HepG2 (cell line): ENCODE measurements at regions not wholly inside any gene's neighbourhood (a gene's known extent, or its start where the extent isn't known, plus 50 kb on each side); places are given as distances from the start of the nearest gene placed in this dataset.

Experiments used
- ATAC-seq: fragments of 200-7000 bp; cut with Tn5 transposase; 3 replicates; pipeline ENCODE4 v1.9.1; 2020; ENCODE audit warnings: mild to moderate bottlenecking, moderate library complexity
- BruUV-seq: library from RNA; stranded (reverse); fragments of 400-500 nt; replicated peaks from 2 replicates; lab custom pipeline; 2021; lab: Mats Ljungman, UMichigan
- CTCF ChIA-PET: fragments of 300-600 bp; formaldehyde crosslinking; extraction: SDS; loops from one replicate; lab custom pipeline; 2021; ENCODE audit warnings: low total read pairs, inconsistent platforms, low intra/inter-chr PET ratio; lab: Yijun Ruan, JAX
- POLR2A ChIA-PET: fragments of 350-600 bp; sonication (Branson Sonifier 250); formaldehyde crosslinking; loops from one replicate; lab custom pipeline; 2020; ENCODE audit warnings: antibody characterized with exemption, inconsistent platforms; lab: Yijun Ruan, JAX
- DNase-seq: peaks from one replicate; pipeline ENCODE4 v3.0.0-alpha.2; 2015; ENCODE audit warnings: low spot score
- FAIRE-seq: peaks from 3 replicates; lab custom pipeline; 2011; peaks lifted over from hg19 to GRCh38; lab: Jason Lieb, UNC
- H2AFZ ChIP-seq: one replicate; pipeline ENCODE4 v1.6.1; 2011; ENCODE audit warnings: low read length, inconsistent platforms
- H3K27ac ChIP-seq: fragments of 300-600 bp; 3 replicates; pipeline ENCODE4 v1.8.0; 2011; ENCODE audit warnings: mixed run types, mild to moderate bottlenecking, mixed read lengths, low read length, inconsistent platforms; ENCODE audit not compliant: insufficient read depth; ENCODE audit errors: extremely low read length
- H3K27me3 ChIP-seq, 2 experiments: fragments of 200-600 bp in 1 of 2; 2 replicates in 1 of 2; 3 replicates in 1 of 2; pipeline versions ENCODE4 v1.6.0 to v1.8.0; 2011; ENCODE audit warnings: low read length in 2 of 2, mild to moderate bottlenecking in 2 of 2, moderate library complexity in 2 of 2, inconsistent platforms in 1 of 2; ENCODE audit not compliant: insufficient read depth in 2 of 2, control insufficient read depth in 1 of 2
- H3K36me3 ChIP-seq, 2 experiments: fragments of 200-600 bp in 1 of 2; replicated peaks in 1 of 2; 2 replicates in 1 of 2; 3 replicates in 1 of 2; pipeline versions ENCODE4 v1.5.1 to v1.8.0; 2011; ENCODE audit warnings: low read length in 2 of 2, inconsistent platforms in 1 of 2; ENCODE audit not compliant: insufficient read depth in 2 of 2, control insufficient read depth in 1 of 2
- H3K4me1 ChIP-seq: 2 replicates; pipeline ENCODE4 v1.5.1; 2012; ENCODE audit warnings: low read length, inconsistent platforms; ENCODE audit not compliant: insufficient read depth
- H3K4me2 ChIP-seq: 2 replicates; pipeline ENCODE4 v1.6.0; 2011; ENCODE audit warnings: low read depth, low read length, inconsistent platforms
- H3K4me3 ChIP-seq, 3 experiments: fragments of 200-600 bp in 1 of 3; sonication (generic), shearing (Covaris generic) in 1 of 3; replicated peaks in 1 of 3; 2 replicates each; pipeline ENCODE4 v1.5.1; 2011 to 2016; ENCODE audit warnings: low read length in 3 of 3, inconsistent platforms in 2 of 3, low read depth in 2 of 3, mild to moderate bottlenecking in 2 of 3, control low read depth in 1 of 3, mixed read lengths in 1 of 3; ENCODE audit not compliant: insufficient read depth in 1 of 3
- H3K79me2 ChIP-seq: one replicate; pipeline ENCODE4 v1.6.1; 2011; ENCODE audit warnings: low read length, inconsistent platforms; ENCODE audit not compliant: insufficient read depth
- H3K9ac ChIP-seq: 2 replicates; pipeline ENCODE4 v1.6.0; 2011; ENCODE audit warnings: mild to moderate bottlenecking, low read depth, low read length, inconsistent platforms; ENCODE audit not compliant: insufficient read depth
- H3K9me3 ChIP-seq: 2 replicates; pipeline ENCODE4 v1.5.1; 2012; ENCODE audit warnings: mild to moderate bottlenecking, low read length
- H4K20me1 ChIP-seq: 2 replicates; pipeline ENCODE4 v1.6.0; 2011; ENCODE audit warnings: inconsistent platforms, mild to moderate bottlenecking, low read length, moderate library complexity; ENCODE audit not compliant: insufficient read depth
- ATF7 ChIP-seq, 2 experiments: fragments of 450-650 bp in 1 of 2; sonication (generic) in 1 of 2; formaldehyde crosslinking in 1 of 2; IDR thresholded peaks; 2 replicates each; pipeline versions ENCODE4 v1.4.0 to v1.6.1; 2016 to 2020; ENCODE audit warnings: antibody characterized with exemption in 1 of 2, mild to moderate bottlenecking in 1 of 2, missing genetic modification reagents in 1 of 2
- DRAP1 ChIP-seq: IDR thresholded peaks from 2 replicates; pipeline ENCODE4 v1.6.1; 2016; ENCODE audit warnings: missing genetic modification reagents, missing compliant biosample characterization
- THAP8 ChIP-seq: sonication (generic); formaldehyde crosslinking; IDR thresholded peaks from 2 replicates; pipeline ENCODE4 v1.5.1; 2020; ENCODE audit warnings: missing genetic modification reagents, mild to moderate bottlenecking, borderline replicate concordance
- ZBTB46 ChIP-seq: sonication (generic); formaldehyde crosslinking; IDR thresholded peaks from 2 replicates; pipeline ENCODE4 v1.4.0; 2020; ENCODE audit warnings: mild to moderate bottlenecking, missing genetic modification reagents, borderline replicate concordance
- ZMYM4 ChIP-seq: sonication (generic); formaldehyde crosslinking; IDR thresholded peaks from 2 replicates; pipeline ENCODE4 v1.8.1; 2023; ENCODE audit warnings: mild to moderate bottlenecking, missing genetic modification reagents
- ZNF644 ChIP-seq: IDR thresholded peaks from 2 replicates; pipeline ENCODE4 v1.6.1; 2016; ENCODE audit warnings: low read depth
- WGBS: methylation state at CpG from one replicate; pipeline ENCODE4 v1.1.6; 2017; ENCODE audit warnings: low lambda C conversion rate; 5-methylcytosine and 5-hydroxymethylcytosine counted together
- in situ Hi-C: cut with HindIII; loops from 2 replicates; pipeline ENCODE4 v1.10.0; 2017; ENCODE audit warnings: low pct_unique_long_range_greater_than_20kb; ENCODE audit not compliant: extremely low pct_ligation_motif_present
- intact Hi-C: fragments of 100-400 bp; cut with micrococcal nuclease; formaldehyde crosslinking; loops from one replicate; pipeline ENCODE4 v1.10.0; 2022; ENCODE audit not compliant: unreplicated experiment

GRCh38 chr18:995629-996028 is 91.0 kb downstream of the ADCYAP1 start:
- ATAC-seq: no peak
- no peak for DNase-seq
- TF ChIP-seq DRAP1 (CRISPR knock-in tag) (no peak), ZNF644 (no peak), ZMYM4 (CRISPR knock-in tag) (no peak), ATF7 (IDR thresholded peaks at IDR 0.05) (peak; percentile 79), ATF7 (CRISPR knock-in tag; IDR thresholded peaks at IDR 0.05) (no peak), ZBTB46 (no peak), THAP8 (CRISPR knock-in tag) (no peak)
- ChIA-PET CTCF (no interaction called here), POLR2A (no interaction called here)
- no peaks in the 10 kb centered on the region for H3K36me3 ChIP-seq
- 2% methylated on average over 2 of the region's 2 CpGs for WGBS
- H3K4me2 ChIP-seq: no peak overlapping the region
- no peak for FAIRE-seq
- H3K27me3 ChIP-seq: no peaks in the 10 kb centered on the region; a peak in 1 of 5 replicates
- H3K27ac ChIP-seq: no peak overlapping the region
- no peaks in the 10 kb centered on the region for H4K20me1 ChIP-seq
- intact Hi-C loops (no loop called here), in situ Hi-C loops (no loop called here)
- H3K4me3 ChIP-seq: no peak overlapping the region
- H3K79me2 ChIP-seq: no peaks in the 10 kb centered on the region
- no peak overlapping the region for H2AFZ ChIP-seq
- no TSS peak for BruUV-seq
- no peak overlapping the region for H3K9ac ChIP-seq
- no peaks in the 10 kb centered on the region for H3K9me3 ChIP-seq
- no peaks in the 10 kb centered on the region for H3K4me1 ChIP-seq
